ENCODE measurements at regions not wholly inside any gene's neighbourhood (a gene's known extent, or its start where the extent isn't known, plus 50 kb on each side); places are given as distances from the start of the nearest gene placed in this dataset.

DNA sequence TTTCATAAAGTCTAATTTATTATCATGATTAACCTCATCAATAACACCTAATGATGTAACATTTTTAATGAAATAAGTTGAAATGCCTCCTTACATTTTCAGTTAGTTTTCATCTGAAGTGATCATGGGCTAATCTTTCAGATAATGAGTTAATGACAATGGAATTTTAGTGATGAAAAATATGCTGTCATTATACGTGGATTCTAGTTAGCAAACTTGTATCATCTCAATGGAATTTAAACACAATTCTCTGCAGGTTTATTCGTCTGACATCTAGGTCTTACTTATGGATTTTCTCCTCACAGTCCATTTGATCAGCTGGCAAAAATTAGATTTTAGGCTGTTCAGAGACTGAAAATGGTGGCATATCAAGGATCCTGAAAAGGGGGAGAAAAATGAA is 885.0 kb downstream of the SLC4A3 start:
- no peaks in the 10 kb centered on the region for H3K27me3 ChIP-seq
- intact Hi-C loops (cut with DNase I; ENCODE audit: low total_unique reads) (no loop called here), in situ Hi-C loops (cut with MboI; ENCODE audit: low pct_ligation_motif_present in 1 of 4, low pct_unique_long_range_greater_than_20kb in 1 of 4, low sequenced_read_pairs in 3 of 4) (no loop called here)
- H3K4me1 ChIP-seq, result no peaks in the 10 kb centered on the region
- no peak for TF ChIP-seq POLR2A (IDR thresholded peaks at IDR 0.05)
- no peak for TF ChIP-seq EP300 (IDR thresholded peaks at IDR 0.05; ENCODE audit: low read depth)
- TF ChIP-seq, protein P1, sequence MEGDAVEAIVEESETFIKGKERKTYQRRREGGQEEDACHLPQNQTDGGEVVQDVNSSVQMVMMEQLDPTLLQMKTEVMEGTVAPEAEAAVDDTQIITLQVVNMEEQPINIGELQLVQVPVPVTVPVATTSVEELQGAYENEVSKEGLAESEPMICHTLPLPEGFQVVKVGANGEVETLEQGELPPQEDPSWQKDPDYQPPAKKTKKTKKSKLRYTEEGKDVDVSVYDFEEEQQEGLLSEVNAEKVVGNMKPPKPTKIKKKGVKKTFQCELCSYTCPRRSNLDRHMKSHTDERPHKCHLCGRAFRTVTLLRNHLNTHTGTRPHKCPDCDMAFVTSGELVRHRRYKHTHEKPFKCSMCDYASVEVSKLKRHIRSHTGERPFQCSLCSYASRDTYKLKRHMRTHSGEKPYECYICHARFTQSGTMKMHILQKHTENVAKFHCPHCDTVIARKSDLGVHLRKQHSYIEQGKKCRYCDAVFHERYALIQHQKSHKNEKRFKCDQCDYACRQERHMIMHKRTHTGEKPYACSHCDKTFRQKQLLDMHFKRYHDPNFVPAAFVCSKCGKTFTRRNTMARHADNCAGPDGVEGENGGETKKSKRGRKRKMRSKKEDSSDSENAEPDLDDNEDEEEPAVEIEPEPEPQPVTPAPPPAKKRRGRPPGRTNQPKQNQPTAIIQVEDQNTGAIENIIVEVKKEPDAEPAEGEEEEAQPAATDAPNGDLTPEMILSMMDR (IDR thresholded peaks at IDR 0.05), result no peak
- TF ChIP-seq POLR2AphosphoS5 (IDR thresholded peaks at IDR 0.05), result no peak
- no peaks in the 10 kb centered on the region for H3K9me3 ChIP-seq
- WGBS, 2 donors (ENCODE audit: low coverage in 1 of 2), result 63 to 64% methylated on average over 2 of the region's 2 CpGs
- no peak for DNase-seq
- H3K27ac ChIP-seq, result no peak overlapping the region
- H3K4me3 ChIP-seq, result no peak overlapping the region
- no peaks in the 10 kb centered on the region for H3K36me3 ChIP-seq

DNA sequence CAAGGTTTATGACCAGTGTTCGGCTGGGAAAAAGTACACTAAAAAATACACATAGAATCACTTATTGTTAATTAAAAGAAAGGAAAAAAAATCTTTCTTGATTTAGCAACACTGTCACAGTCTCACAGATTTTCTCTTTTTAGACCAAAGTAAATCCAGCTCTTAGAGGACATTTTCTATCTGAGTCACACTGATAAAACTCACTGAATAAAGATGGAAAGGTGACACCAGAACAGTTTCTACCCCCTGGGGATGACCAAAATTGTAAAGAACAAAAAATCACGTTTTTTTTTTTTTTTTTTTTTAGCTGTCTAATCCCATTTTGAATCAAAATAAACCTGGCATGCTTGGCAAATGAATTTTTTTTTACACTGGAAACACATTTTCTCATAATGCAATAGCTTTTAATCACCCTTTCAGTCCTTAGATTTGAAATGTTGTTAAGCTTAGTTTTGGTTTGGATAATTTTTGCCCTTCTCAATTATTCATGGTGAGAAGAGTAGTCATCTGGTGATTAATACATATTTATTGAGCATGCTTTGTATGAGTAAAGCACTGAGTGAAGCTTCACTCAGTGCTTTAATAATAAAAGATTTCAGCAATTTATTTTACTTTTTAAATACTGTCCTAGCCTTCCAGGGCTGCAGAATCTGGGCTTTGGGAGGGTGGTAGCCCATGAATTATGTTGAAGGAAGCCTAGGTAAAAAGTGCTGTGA is 886.3 kb downstream of the SLC4A3 start:
- no peak for DNase-seq
- Histone ChIP-seq H3K36me3 (no peaks in the 10 kb centered on the region), H3K27ac (no peak overlapping the region), H3K27me3 (no peaks in the 10 kb centered on the region), H3K9me3 (no peaks in the 10 kb centered on the region), H3K4me3 (no peak overlapping the region), H3K4me1 (no peaks in the 10 kb centered on the region)
- intact Hi-C loops (cut with DNase I; ENCODE audit: low total_unique reads) (no loop called here), in situ Hi-C loops (cut with MboI; ENCODE audit: low pct_ligation_motif_present in 1 of 4, low pct_unique_long_range_greater_than_20kb in 1 of 4, low sequenced_read_pairs in 3 of 4) (no loop called here)
- TF ChIP-seq EP300 (IDR thresholded peaks at IDR 0.05; ENCODE audit: low read depth) (no peak), POLR2AphosphoS5 (IDR thresholded peaks at IDR 0.05) (no peak)
- TF ChIP-seq, protein P1 (IDR thresholded peaks at IDR 0.05), result no peak
- WGBS, 2 donors (ENCODE audit: low coverage in 1 of 2), result 35 to 47% methylated on average over 2 of the region's 2 CpGs

DNA sequence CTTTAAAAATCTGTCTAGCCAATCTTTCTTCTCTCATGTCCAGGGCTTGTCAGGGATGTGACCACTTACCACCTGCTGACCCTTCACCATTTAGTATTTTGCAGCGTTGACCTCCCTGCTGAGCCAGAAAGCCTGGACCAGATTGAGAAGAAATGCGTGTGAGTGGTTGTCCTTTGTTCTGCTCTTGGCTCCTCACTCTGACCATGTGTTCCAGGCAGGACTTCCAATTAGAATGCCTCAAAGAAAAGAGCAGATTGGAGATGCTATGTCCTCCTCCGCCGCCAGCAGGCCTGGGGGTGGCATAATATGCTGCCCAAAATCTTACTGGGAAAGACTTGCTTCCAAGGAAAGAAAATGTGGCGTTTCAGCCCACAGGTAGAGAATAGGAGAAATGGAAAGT is 894.1 kb downstream of the SLC4A3 start:
- WGBS, 2 donors (ENCODE audit: low coverage in 1 of 2), result 83 to 94% methylated on average over 5 of the region's 5 CpGs

DNA sequence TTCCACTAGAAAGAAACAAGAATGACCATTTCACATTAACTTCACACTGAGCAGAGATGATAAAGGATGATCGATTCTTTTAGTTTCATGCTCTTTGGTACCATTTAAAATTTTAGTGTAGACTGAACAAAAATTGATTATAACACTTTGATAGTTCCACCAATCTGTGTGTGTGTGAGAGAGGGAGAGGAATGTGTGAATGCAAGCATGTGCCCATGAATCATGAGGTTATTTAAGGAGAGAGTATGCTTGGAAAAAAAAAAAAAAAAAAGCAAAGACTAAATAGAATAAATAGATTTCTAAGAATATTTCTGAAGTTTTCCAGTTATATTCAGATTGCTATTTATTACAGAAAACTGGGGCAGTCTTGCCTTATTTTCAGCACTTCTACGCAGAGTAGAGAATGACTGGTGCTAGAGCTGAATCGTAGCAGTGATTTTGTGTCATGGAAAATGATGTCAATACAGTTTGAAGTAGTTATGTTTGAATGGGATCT is 900.8 kb downstream of the SLC4A3 start:
- intact Hi-C loops (cut with DNase I; ENCODE audit: low total_unique reads), result no loop called here

More for the DNA sequence above, 894.1 kb downstream of the SLC4A3 start:
- no peaks in the 10 kb centered on the region for H3K27me3 ChIP-seq
- in situ Hi-C loops (cut with MboI; ENCODE audit: low pct_ligation_motif_present in 1 of 4, low pct_unique_long_range_greater_than_20kb in 1 of 4, low sequenced_read_pairs in 3 of 4), result no loop called here
- intact Hi-C loops (cut with DNase I; ENCODE audit: low total_unique reads), result no loop called here
- no peak overlapping the region for H3K4me3 ChIP-seq
- TF ChIP-seq, protein P1 (IDR thresholded peaks at IDR 0.05), result no peak
- TF ChIP-seq POLR2A (IDR thresholded peaks at IDR 0.05) (no peak), POLR2AphosphoS5 (IDR thresholded peaks at IDR 0.05) (no peak), EP300 (IDR thresholded peaks at IDR 0.05; ENCODE audit: low read depth) (no peak)
- no peaks in the 10 kb centered on the region for H3K36me3 ChIP-seq
- no peak for DNase-seq
- H3K4me1 ChIP-seq, result no peaks in the 10 kb centered on the region
- no peaks in the 10 kb centered on the region for H3K9me3 ChIP-seq
- no peak overlapping the region for H3K27ac ChIP-seq

More for the DNA sequence above, 900.8 kb downstream of the SLC4A3 start:
- WGBS, 2 donors (ENCODE audit: low coverage in 1 of 2), result 85 to 88% methylated on average over 3 of the region's 3 CpGs
- Histone ChIP-seq H3K4me1 (no peaks in the 10 kb centered on the region), H3K27ac (no peak overlapping the region), H3K27me3 (no peaks in the 10 kb centered on the region), H3K36me3 (no peaks in the 10 kb centered on the region), H3K9me3 (peaks cover 0 to 7% of the 10 kb centered on the region in 2 donors), H3K4me3 (no peak overlapping the region)
- no peak for TF ChIP-seq POLR2AphosphoS5 (IDR thresholded peaks at IDR 0.05)
- TF ChIP-seq, protein P1 (IDR thresholded peaks at IDR 0.05), result no peak
- TF ChIP-seq EP300 (IDR thresholded peaks at IDR 0.05; ENCODE audit: low read depth), result no peak
- no peak for TF ChIP-seq POLR2A (IDR thresholded peaks at IDR 0.05)
- in situ Hi-C loops (cut with MboI; ENCODE audit: low pct_ligation_motif_present in 1 of 4, low pct_unique_long_range_greater_than_20kb in 1 of 4, low sequenced_read_pairs in 3 of 4), result no loop called here
- no peak for DNase-seq

All from transverse colon (tissue), 4 donors.